ENCODE measurements at regions not wholly inside any gene's neighbourhood (a gene's known extent, or its start where the extent isn't known, plus 50 kb on each side); places are given as distances from the start of the nearest gene placed in this dataset.

DNA sequence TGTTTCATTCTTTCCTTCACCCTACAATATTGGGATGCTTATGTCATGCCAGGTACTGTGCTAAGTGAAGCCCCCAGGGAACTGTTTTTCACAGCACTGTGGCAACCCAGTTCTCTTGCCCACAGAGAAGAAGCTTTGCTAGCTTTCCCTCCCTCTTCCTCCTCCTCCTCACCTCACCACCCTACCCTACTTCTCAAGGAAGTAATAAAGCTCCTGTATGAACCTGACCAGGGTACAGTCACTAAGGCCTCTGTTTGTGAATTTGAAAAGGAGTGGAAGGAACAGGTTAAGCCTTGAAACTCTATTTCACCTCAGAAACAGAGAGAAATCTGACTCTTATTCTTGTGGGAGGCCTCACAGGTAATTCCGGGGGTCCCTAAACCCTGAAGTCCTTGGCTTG lies 219.4 kb upstream of the RADX start:
- TF ChIP-seq, protein P1, sequence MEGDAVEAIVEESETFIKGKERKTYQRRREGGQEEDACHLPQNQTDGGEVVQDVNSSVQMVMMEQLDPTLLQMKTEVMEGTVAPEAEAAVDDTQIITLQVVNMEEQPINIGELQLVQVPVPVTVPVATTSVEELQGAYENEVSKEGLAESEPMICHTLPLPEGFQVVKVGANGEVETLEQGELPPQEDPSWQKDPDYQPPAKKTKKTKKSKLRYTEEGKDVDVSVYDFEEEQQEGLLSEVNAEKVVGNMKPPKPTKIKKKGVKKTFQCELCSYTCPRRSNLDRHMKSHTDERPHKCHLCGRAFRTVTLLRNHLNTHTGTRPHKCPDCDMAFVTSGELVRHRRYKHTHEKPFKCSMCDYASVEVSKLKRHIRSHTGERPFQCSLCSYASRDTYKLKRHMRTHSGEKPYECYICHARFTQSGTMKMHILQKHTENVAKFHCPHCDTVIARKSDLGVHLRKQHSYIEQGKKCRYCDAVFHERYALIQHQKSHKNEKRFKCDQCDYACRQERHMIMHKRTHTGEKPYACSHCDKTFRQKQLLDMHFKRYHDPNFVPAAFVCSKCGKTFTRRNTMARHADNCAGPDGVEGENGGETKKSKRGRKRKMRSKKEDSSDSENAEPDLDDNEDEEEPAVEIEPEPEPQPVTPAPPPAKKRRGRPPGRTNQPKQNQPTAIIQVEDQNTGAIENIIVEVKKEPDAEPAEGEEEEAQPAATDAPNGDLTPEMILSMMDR (conservative IDR thresholded peaks at IDR 0.05; ENCODE audit: low read length) = no peak
- TF ChIP-seq EZH2phosphoT487 (IDR thresholded peaks at IDR 0.05; ENCODE audit: borderline replicate concordance) = no peak

Data from Loucy (cell line).